ENCODE measurements at regions not wholly inside any gene's neighbourhood (a gene's known extent, or its start where the extent isn't known, plus 50 kb on each side); places are given as distances from the start of the nearest gene placed in this dataset.

- Histone ChIP-seq H3K27me3 (no peaks in the 10 kb centered on the region), H3K36me3 (no peaks in the 10 kb centered on the region), H3K27ac (no peak overlapping the region), H3K4me1 (no peaks in the 10 kb centered on the region), H3K9me3 (no peaks in the 10 kb centered on the region), H3K4me3 (no peak overlapping the region)
- TF ChIP-seq POLR2A (IDR thresholded peaks at IDR 0.05) (no peak), EP300 (IDR thresholded peaks at IDR 0.05) (no peak), CTCF (IDR thresholded peaks at IDR 0.05) (no peak), POLR2AphosphoS5 (IDR thresholded peaks at IDR 0.05) (no peak)
- 34% methylated on average over 3 of the region's 3 CpGs for WGBS
- no peak for DNase-seq (ENCODE audit: low spot score in 2 of 2)
Measured at GRCh38 chrX:118221733-118222132, 105.1 kb upstream of the KLHL13 start.

- no peaks in the 10 kb centered on the region for H3K9me3 ChIP-seq
- H3K4me3 ChIP-seq: no peak overlapping the region
- TF ChIP-seq CTCF (IDR thresholded peaks at IDR 0.05) (no peak), POLR2AphosphoS5 (IDR thresholded peaks at IDR 0.05) (no peak), POLR2A (IDR thresholded peaks at IDR 0.05) (no peak), EP300 (IDR thresholded peaks at IDR 0.05) (no peak)
- H3K36me3 ChIP-seq: no peaks in the 10 kb centered on the region
- DNase-seq (ENCODE audit: low spot score in 2 of 2): no peak
- no peaks in the 10 kb centered on the region for H3K4me1 ChIP-seq
- no peaks in the 10 kb centered on the region for H3K27me3 ChIP-seq
- no peak overlapping the region for H3K27ac ChIP-seq
Measured at GRCh38 chrX:118222421-118222820, 105.8 kb upstream of the KLHL13 start.

- H3K27ac ChIP-seq: no peak overlapping the region
- peak overlapping the region; percentile 1 for H3K4me3 ChIP-seq
- no peak for TF ChIP-seq EP300 (IDR thresholded peaks at IDR 0.05)
- no peak for TF ChIP-seq POLR2AphosphoS5 (IDR thresholded peaks at IDR 0.05)
- TF ChIP-seq POLR2A (IDR thresholded peaks at IDR 0.05): no peak
- TF ChIP-seq CTCF (IDR thresholded peaks at IDR 0.05): peak; percentile 19 to 26
- no peaks in the 10 kb centered on the region for H3K4me1 ChIP-seq
- DNase-seq (ENCODE audit: low spot score in 2 of 2): no peak
- H3K36me3 ChIP-seq: no peaks in the 10 kb centered on the region
- 41% methylated on average over 3 of the region's 3 CpGs for WGBS
- H3K9me3 ChIP-seq: no peaks in the 10 kb centered on the region
- H3K27me3 ChIP-seq: no peaks in the 10 kb centered on the region
Measured at GRCh38 chrX:118225711-118226428, 109.3 kb upstream of the KLHL13 start.

- H3K27ac ChIP-seq: no peak overlapping the region
- no peak overlapping the region for H3K4me3 ChIP-seq
- H3K9me3 ChIP-seq: no peaks in the 10 kb centered on the region
- no peak for DNase-seq (ENCODE audit: low spot score in 2 of 2)
- no peak for TF ChIP-seq POLR2A (IDR thresholded peaks at IDR 0.05)
- TF ChIP-seq CTCF (IDR thresholded peaks at IDR 0.05): no peak
- no peak for TF ChIP-seq POLR2AphosphoS5 (IDR thresholded peaks at IDR 0.05)
- no peak for TF ChIP-seq EP300 (IDR thresholded peaks at IDR 0.05)
- no peaks in the 10 kb centered on the region for H3K27me3 ChIP-seq
- H3K4me1 ChIP-seq: no peaks in the 10 kb centered on the region
- WGBS: 62% methylated on average over 4 of the region's 4 CpGs
- H3K36me3 ChIP-seq: no peaks in the 10 kb centered on the region
Measured at GRCh38 chrX:118228041-118228440, 111.4 kb upstream of the KLHL13 start.

GRCh38 chrX:118228456-118228855, 111.8 kb upstream of the KLHL13 start:
- Histone ChIP-seq H3K27me3 (no peaks in the 10 kb centered on the region), H3K4me3 (no peak overlapping the region), H3K36me3 (no peaks in the 10 kb centered on the region), H3K9me3 (no peaks in the 10 kb centered on the region), H3K27ac (no peak overlapping the region), H3K4me1 (no peaks in the 10 kb centered on the region)
- DNase-seq (ENCODE audit: low spot score in 2 of 2): no peak
- 100% methylated on average over 1 of the region's 1 CpG for whole genome bisulfite sequencing
- TF ChIP-seq EP300 (IDR thresholded peaks at IDR 0.05): no peak
- TF ChIP-seq POLR2A (IDR thresholded peaks at IDR 0.05): no peak
- TF ChIP-seq POLR2AphosphoS5 (IDR thresholded peaks at IDR 0.05): no peak
- TF ChIP-seq CTCF (IDR thresholded peaks at IDR 0.05): no peak
